ENCODE measurements at regions not wholly inside any gene's neighbourhood (a gene's known extent, or its start where the extent isn't known, plus 50 kb on each side); places are given as distances from the start of the nearest gene placed in this dataset.

GRCh38 chr5:43859309-43859708 is 256.3 kb downstream of the NNT start:
- in situ Hi-C loops (cut with HindIII; ENCODE audit: low sequenced_read_pairs), result no loop called here
- no peak for DNase-seq (ENCODE audit: low read depth, low spot score)
- no peak for TF ChIP-seq CTCF (IDR thresholded peaks at IDR 0.05; ENCODE audit: low read depth, low read length)
- no peak overlapping the region for H3K4me3 ChIP-seq (ENCODE audit: low read depth, low read length)

GRCh38 chr5:43855452-43855851 is 252.5 kb downstream of the NNT start:
- in situ Hi-C loops (cut with HindIII; ENCODE audit: low sequenced_read_pairs), result no loop called here
- no peak for TF ChIP-seq CTCF (IDR thresholded peaks at IDR 0.05; ENCODE audit: low read depth, low read length)
- DNase-seq (ENCODE audit: low read depth, low spot score), result no peak

GRCh38 chr5:43854697-43855292 is 251.8 kb downstream of the NNT start:
- in situ Hi-C loops (cut with HindIII; ENCODE audit: low sequenced_read_pairs), result no loop called here
- TF ChIP-seq CTCF (IDR thresholded peaks at IDR 0.05; ENCODE audit: low read depth, low read length), result no peak
- no peak overlapping the region for H3K4me3 ChIP-seq (ENCODE audit: low read depth, low read length)
- DNase-seq (ENCODE audit: low read depth, low spot score), result no peak

More at GRCh38 chr5:43855452-43855851, 252.5 kb downstream of the NNT start:
- no peak overlapping the region for H3K4me3 ChIP-seq (ENCODE audit: low read depth, low read length)

- DNase-seq (ENCODE audit: low read depth, low spot score), result no peak
- TF ChIP-seq CTCF (IDR thresholded peaks at IDR 0.05; ENCODE audit: low read depth, low read length), result no peak
- in situ Hi-C loops (cut with HindIII; ENCODE audit: low sequenced_read_pairs), result no loop called here
- H3K4me3 ChIP-seq (ENCODE audit: low read depth, low read length), result no peak overlapping the region
These were observed 249.3 kb downstream of the NNT start for GRCh38 chr5:43852279-43852678.

- TF ChIP-seq CTCF (IDR thresholded peaks at IDR 0.05; ENCODE audit: low read depth, low read length), result no peak
- DNase-seq (ENCODE audit: low read depth, low spot score), result peak; percentile 18
- H3K4me3 ChIP-seq (ENCODE audit: low read depth, low read length), result no peak overlapping the region
- in situ Hi-C loops (cut with HindIII; ENCODE audit: low sequenced_read_pairs), result no loop called here
These were observed 248.8 kb downstream of the NNT start for GRCh38 chr5:43851741-43852140.

- TF ChIP-seq CTCF (IDR thresholded peaks at IDR 0.05; ENCODE audit: low read depth, low read length), result no peak
- in situ Hi-C loops (cut with HindIII; ENCODE audit: low sequenced_read_pairs), result no loop called here
- no peak for DNase-seq (ENCODE audit: low read depth, low spot score)
- H3K4me3 ChIP-seq (ENCODE audit: low read depth, low read length), result no peak overlapping the region
These were observed 237.6 kb downstream of the NNT start for GRCh38 chr5:43840424-43841125.

Data from astrocyte of the spinal cord (primary cell).